ENCODE measurements at regions not wholly inside any gene's neighbourhood (a gene's known extent, or its start where the extent isn't known, plus 50 kb on each side); places are given as distances from the start of the nearest gene placed in this dataset.

GRCh38 chr2:150156876-150157275 lies 330.6 kb downstream of the RND3 start:
- Histone ChIP-seq H4K20me1 (ENCODE audit: insufficient read depth) (no peaks in the 10 kb centered on the region), H3K4me3 (ENCODE audit: low read depth in 2 of 2, low read length in 1 of 2) (no peak overlapping the region), H3K36me3 (replicated peaks in 1 of 2; ENCODE audit: control insufficient read depth in 1 of 2, insufficient read depth in 2 of 2, low read length in 1 of 2) (no peaks in the 10 kb centered on the region), H3K27me3 (ENCODE audit: insufficient read depth) (no peaks in the 10 kb centered on the region), H3K4me2 (no peak overlapping the region), H3K9me3 (no peaks in the 10 kb centered on the region), H3K9ac (no peak overlapping the region), H3K9me2 (no peaks in the 10 kb centered on the region), H3K27ac (ENCODE audit: low read depth in 2 of 2, low read length in 1 of 2) (no peak overlapping the region), H2AFZ (ENCODE audit: low read depth) (no peak overlapping the region), H3F3A (replicated peaks; ENCODE audit: insufficient read depth) (no peaks in the 10 kb centered on the region), H3K4me1 (ENCODE audit: control insufficient read depth in 1 of 2, insufficient read depth in 2 of 2, low read depth in 1 of 2, low read length in 1 of 2) (peaks cover 0 to 5% of the 10 kb centered on the region in 2 experiments; a peak in 2 of 4 replicates), H3K79me2 (ENCODE audit: insufficient read depth) (no peaks in the 10 kb centered on the region)
- TF ChIP-seq EP300 (IDR thresholded peaks at IDR 0.05; ENCODE audit: borderline replicate concordance in 1 of 2, low read depth in 1 of 2, low read length in 1 of 2) (no peak), JUND (IDR thresholded peaks at IDR 0.05) (no peak), TAF1 (IDR thresholded peaks at IDR 0.05; ENCODE audit: borderline replicate concordance, low read depth, low read length) (no peak), RAD21 (IDR thresholded peaks at IDR 0.05; ENCODE audit: low read length) (no peak), FOXJ3 (CRISPR knock-in tag; IDR thresholded peaks at IDR 0.05) (no peak), CHD2 (IDR thresholded peaks at IDR 0.05; ENCODE audit: low read length, partially characterized antibody) (no peak), NFIC (IDR thresholded peaks at IDR 0.05; ENCODE audit: borderline replicate concordance) (no peak), RXRA (IDR thresholded peaks at IDR 0.05; ENCODE audit: borderline replicate concordance, low read depth) (no peak), MAX (IDR thresholded peaks at IDR 0.05; ENCODE audit: low read depth) (no peak), CTCF (IDR thresholded peaks at IDR 0.05) (no peak), YY1 (IDR thresholded peaks at IDR 0.05; ENCODE audit: low read depth) (no peak), MXI1 (IDR thresholded peaks at IDR 0.05; ENCODE audit: low read depth, low read length) (no peak), ELF1 (IDR thresholded peaks at IDR 0.05) (no peak)
- TF ChIP-seq, protein P1, sequence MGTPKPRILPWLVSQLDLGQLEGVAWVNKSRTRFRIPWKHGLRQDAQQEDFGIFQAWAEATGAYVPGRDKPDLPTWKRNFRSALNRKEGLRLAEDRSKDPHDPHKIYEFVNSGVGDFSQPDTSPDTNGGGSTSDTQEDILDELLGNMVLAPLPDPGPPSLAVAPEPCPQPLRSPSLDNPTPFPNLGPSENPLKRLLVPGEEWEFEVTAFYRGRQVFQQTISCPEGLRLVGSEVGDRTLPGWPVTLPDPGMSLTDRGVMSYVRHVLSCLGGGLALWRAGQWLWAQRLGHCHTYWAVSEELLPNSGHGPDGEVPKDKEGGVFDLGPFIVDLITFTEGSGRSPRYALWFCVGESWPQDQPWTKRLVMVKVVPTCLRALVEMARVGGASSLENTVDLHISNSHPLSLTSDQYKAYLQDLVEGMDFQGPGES (IDR thresholded peaks at IDR 0.05; ENCODE audit: low read depth, low read length), result no peak
- TF ChIP-seq, protein P2, sequence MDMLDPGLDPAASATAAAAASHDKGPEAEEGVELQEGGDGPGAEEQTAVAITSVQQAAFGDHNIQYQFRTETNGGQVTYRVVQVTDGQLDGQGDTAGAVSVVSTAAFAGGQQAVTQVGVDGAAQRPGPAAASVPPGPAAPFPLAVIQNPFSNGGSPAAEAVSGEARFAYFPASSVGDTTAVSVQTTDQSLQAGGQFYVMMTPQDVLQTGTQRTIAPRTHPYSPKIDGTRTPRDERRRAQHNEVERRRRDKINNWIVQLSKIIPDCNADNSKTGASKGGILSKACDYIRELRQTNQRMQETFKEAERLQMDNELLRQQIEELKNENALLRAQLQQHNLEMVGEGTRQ (IDR thresholded peaks at IDR 0.05; ENCODE audit: borderline replicate concordance, low read depth, low read length), result no peak
- TF ChIP-seq, protein P3, sequence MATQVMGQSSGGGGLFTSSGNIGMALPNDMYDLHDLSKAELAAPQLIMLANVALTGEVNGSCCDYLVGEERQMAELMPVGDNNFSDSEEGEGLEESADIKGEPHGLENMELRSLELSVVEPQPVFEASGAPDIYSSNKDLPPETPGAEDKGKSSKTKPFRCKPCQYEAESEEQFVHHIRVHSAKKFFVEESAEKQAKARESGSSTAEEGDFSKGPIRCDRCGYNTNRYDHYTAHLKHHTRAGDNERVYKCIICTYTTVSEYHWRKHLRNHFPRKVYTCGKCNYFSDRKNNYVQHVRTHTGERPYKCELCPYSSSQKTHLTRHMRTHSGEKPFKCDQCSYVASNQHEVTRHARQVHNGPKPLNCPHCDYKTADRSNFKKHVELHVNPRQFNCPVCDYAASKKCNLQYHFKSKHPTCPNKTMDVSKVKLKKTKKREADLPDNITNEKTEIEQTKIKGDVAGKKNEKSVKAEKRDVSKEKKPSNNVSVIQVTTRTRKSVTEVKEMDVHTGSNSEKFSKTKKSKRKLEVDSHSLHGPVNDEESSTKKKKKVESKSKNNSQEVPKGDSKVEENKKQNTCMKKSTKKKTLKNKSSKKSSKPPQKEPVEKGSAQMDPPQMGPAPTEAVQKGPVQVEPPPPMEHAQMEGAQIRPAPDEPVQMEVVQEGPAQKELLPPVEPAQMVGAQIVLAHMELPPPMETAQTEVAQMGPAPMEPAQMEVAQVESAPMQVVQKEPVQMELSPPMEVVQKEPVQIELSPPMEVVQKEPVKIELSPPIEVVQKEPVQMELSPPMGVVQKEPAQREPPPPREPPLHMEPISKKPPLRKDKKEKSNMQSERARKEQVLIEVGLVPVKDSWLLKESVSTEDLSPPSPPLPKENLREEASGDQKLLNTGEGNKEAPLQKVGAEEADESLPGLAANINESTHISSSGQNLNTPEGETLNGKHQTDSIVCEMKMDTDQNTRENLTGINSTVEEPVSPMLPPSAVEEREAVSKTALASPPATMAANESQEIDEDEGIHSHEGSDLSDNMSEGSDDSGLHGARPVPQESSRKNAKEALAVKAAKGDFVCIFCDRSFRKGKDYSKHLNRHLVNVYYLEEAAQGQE (IDR thresholded peaks at IDR 0.05; ENCODE audit: low read depth, low read length), result no peak
- TF ChIP-seq, protein P4, sequence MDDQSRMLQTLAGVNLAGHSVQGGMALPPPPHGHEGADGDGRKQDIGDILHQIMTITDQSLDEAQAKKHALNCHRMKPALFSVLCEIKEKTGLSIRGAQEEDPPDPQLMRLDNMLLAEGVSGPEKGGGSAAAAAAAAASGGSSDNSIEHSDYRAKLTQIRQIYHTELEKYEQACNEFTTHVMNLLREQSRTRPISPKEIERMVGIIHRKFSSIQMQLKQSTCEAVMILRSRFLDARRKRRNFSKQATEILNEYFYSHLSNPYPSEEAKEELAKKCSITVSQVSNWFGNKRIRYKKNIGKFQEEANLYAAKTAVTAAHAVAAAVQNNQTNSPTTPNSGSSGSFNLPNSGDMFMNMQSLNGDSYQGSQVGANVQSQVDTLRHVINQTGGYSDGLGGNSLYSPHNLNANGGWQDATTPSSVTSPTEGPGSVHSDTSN (IDR thresholded peaks at IDR 0.05), result no peak
- POLR2A ChIA-PET, result no interaction called here
- CTCF ChIA-PET, result no interaction called here
- WGBS (ENCODE audit: low lambda C conversion rate), result 70% methylated on average over 2 of the region's 2 CpGs
- DNase-seq, result no peak
